8988T (cell line): ENCODE measurements at regions not wholly inside any gene's neighbourhood (a gene's known extent, or its start where the extent isn't known, plus 50 kb on each side); places are given as distances from the start of the nearest gene placed in this dataset.
A peak's percentile ranks its signal among the peaks of the same experiment; 100 is the strongest.
"Not testable (repeated sequence)": the region's sequence is repeated elsewhere in the genome, so short reads cannot be mapped to it uniquely, and the experiment has no call there.

Source experiments
- DNase-seq: peaks from one replicate; pipeline ENCODE4 v3.0.0; 2011

- no peak for DNase-seq
Measured at GRCh38 chr3:153567556-153567955, 405.5 kb downstream of the RAP2B start.

GRCh38 chr3:153570481-153570880 is 408.5 kb downstream of the RAP2B start:
- DNase-seq: not testable (repeated sequence)

DNA sequence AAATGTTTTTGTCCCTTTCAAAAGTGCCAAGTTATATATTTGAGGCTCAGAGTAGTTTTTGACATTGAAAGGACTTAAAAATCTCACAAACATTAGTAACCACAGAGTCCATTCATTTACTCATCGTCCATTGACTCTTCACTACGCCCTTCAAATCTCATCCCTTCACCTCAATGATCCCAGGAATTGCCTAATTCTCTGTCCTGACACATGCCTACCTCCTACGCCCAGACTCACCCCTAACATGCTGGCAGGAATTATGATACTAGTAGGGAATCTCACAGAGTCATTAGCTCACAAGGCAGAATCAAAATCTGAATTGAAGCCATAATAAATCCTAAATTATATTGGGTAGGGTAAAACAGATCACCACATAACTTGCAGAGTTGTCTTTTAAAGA is 410.1 kb downstream of the RAP2B start:
- DNase-seq: no peak

DNA sequence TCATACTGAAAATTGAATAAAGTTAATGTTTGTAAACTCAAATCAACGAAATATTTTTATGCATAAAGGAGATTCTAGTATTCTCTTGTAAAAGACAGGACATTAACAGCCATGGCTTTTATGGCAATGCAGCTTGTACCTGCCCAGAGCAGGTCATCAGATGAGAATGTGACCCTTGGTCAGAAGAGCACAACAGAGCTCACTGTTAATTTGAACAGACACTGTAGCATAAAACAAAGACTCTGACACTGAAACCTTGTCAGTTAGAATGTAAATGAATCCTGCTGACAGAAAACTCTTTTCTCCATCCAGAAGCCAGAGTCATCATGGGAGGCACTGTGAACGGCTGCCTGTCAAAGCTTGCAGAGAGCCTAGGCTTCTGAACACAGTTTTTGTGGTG is 410.6 kb downstream of the RAP2B start:
- no peak for DNase-seq

DNA sequence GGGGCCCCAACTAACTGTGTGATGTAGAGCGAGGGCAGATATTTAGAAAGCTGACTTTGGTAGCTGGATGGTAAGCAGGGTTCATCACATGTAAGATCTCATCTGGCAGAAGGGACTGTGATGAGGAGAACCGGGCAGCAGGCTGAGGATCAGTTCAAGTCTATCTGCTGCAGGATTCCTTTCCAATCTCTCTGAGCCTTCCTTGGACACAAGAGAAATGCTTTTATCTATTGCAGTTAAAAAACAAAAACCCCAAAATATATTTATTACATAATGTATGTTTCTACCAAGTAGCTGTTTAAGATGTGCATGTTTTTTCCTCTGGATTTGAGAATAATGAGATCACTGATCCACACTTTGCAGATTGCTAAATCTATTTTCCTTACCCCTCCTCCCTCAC is 411.5 kb downstream of the RAP2B start:
- DNase-seq: no peak

GRCh38 chr3:153574445-153574844 is 412.4 kb downstream of the RAP2B start:
- no peak for DNase-seq

GRCh38 chr3:153577059-153577736 is 415.2 kb downstream of the RAP2B start:
- no peak for DNase-seq

- no peak for DNase-seq
Measured at GRCh38 chr3:153578046-153578445, 416.0 kb downstream of the RAP2B start.

GRCh38 chr3:153590051-153590450 is 428.0 kb downstream of the RAP2B start:
- DNase-seq: no peak

DNA sequence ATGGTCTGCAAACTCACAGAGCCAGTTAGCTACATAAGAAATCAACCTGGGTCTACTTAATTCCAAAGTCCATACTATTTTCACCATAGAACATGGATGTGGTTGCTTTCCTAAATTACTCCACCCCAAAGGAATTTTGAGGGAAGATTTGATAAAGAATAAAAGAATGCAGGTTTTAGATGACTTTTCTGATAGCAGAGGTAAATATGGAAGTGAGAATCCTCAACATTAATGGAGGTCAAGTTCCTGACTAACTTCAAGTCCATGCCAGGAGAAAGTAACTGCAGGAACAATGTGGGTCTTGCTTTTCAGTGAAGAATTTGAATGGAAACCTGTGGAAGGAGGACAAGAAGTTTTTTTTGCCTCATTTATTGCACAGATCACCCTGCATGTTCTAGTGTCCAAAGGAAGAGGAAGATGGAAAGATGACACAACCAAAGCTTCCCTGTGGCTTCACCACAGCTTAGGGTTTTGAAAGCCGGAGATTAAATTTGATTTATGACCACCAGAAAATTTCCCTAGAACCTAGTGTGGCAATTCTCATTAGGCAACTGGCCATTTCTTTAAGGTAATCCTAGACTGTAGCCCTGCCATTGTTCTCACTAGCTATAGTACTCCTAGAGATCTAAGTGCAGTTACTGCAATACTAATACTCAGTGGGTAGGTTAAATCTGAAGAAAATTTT is 429.7 kb downstream of the RAP2B start:
- no peak for DNase-seq

GRCh38 chr3:153595186-153595815 is 433.3 kb downstream of the RAP2B start:
- peak; percentile 7 for DNase-seq

- DNase-seq: no peak
Measured at GRCh38 chr3:153596401-153596800, 434.4 kb downstream of the RAP2B start.

DNA sequence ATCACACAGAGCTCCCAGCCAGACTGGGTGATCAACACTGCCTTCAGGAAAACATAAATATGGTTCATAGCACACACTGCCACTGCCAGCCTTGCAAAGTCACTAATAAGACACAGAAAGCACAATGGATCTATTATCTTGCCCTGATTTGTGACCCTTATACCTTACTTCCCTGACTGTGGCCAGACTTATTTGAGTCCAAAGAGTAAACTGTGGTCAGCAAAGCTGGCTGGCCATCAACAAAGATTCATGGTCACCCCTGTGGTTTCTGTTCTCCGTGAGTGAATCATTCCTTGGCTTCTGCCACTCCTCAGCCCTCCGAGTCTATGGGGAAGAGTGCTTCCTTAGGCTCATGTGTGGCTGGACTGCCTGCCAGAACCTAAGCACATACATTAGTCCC is 437.7 kb downstream of the RAP2B start:
- no peak for DNase-seq

DNA sequence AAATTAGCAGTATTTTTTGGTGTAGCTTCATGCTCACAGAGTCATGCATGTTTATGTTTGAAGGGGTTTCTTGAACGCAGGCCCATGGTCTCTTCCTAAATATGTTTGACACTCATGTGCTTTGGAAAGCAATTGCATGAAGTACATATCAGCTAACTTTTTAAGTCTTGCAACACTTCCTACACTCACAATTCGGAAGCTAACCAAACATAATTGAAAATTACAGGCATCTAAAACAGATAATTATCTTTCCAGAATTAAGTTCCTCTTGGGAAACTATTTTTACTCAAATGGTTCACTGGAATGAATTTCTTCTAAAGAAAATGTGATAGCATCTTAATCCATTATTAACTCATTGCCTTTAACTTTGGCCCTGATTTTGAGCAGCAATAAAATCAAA is 438.9 kb downstream of the RAP2B start:
- DNase-seq: no peak

DNA sequence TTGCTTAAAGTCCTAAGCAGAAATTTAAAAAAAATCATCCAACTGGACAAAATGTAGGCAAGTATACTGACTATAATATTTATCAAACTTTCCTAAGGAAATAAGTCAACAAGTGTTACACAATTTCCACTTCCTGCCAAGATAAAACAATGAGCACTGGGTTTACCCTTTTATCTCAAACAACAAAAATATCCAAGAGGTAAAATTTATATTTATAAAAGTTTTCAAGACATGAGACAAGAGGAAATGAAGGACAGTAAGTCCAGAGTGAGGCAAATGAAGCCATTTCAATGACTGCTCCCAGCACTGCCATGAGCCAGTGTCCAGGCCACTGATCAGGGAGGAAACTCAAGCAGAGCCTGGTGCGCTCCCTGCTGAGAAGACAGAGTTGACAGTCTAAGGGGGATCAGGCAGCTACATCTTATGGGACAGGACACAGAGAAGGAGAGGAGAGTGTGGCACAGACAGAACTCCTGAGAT is 439.4 kb downstream of the RAP2B start:
- DNase-seq: no peak

- no peak for DNase-seq
Measured at GRCh38 chr3:153602801-153603200, 440.8 kb downstream of the RAP2B start.

- DNase-seq: no peak
Measured at GRCh38 chr3:153614140-153614539, 452.1 kb downstream of the RAP2B start.

DNA sequence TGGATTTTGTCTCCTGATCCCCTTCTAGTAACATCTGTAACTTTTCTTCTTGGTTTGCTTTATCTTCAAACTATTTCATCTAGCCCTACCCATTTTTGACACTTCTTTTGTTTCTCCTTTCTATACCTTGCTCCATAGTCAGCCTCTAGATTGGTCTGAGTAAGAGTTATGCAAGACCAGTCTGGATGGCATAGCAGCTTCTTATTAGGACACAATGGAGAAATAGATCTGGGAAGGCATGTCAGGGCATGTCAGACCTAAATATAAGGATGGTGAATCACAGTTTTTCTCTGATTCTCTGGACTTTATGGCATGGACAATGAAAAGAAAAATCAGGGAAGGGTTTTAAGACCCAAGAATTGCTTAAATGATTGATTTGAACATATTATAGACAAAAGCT is 452.5 kb downstream of the RAP2B start:
- no peak for DNase-seq

GRCh38 chr3:153615863-153616262 is 453.8 kb downstream of the RAP2B start:
- DNase-seq: no peak

GRCh38 chr3:153617463-153617862 is 455.4 kb downstream of the RAP2B start:
- no peak for DNase-seq

DNA sequence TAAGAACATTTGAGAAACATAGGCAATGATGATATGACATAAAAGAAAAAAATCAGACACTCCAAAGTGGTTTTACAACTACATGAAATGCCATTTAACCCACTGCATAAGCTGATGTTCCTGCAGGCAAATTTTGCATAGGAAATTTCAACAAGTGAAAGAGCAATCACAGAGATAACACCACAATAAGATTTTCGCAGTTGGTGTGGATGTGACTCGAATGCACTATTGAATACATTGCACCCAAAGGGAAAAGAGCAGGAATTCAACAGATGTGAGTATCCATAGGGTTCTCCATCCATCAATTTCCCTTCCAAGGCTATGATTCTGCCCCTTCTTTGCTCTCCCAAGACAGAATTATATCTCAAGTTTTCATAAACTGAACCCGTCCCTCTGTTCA is 456.1 kb downstream of the RAP2B start:
- no peak for DNase-seq

GRCh38 chr3:153619268-153619667 is 457.2 kb downstream of the RAP2B start:
- DNase-seq: no peak

DNA sequence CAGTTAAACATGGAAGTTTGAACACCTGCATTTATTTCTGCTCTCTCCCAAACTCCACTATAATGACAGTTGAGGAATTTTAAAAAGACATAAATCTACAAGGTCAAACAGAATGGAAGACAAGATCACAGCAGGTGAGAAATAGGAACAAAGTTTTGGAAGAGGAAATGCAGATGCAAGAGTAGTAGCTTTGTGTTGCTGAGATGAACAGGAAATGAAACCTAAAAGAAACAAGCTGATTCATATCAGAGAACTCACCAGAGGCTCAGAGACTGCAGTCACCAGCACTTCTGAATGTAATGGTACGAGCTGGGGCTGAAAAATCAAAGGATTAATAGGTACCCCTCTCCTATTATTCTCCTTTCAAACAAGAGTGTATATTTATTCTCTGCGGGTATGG is 459.9 kb downstream of the RAP2B start:
- DNase-seq: no peak

DNA sequence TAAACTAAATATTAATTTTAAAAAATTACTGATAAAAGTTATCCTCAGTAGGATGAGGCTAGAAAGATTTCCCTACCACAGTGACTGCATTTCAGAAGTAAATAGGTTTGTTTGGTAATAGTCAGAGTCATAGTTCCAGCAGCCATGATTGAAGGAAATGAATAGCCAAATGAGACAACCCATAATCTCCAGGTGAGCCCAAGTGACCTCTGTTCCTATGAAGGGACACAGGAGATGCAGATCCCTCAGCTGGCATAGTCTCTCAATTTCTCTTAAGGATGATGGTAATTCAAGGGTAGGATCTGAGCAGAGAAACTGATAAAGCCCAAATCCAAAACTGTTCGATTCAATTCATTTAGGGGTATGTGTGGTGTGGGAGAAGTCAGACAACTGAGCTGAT is 461.8 kb downstream of the RAP2B start:
- no peak for DNase-seq
